C4-2B (cell line): ENCODE measurements at regions not wholly inside any gene's neighbourhood (a gene's known extent, or its start where the extent isn't known, plus 50 kb on each side); places are given as distances from the start of the nearest gene placed in this dataset.
"Not testable (repeated sequence)": the region's sequence is repeated elsewhere in the genome, so short reads cannot be mapped to it uniquely, and the experiment has no call there.

ENCODE experiments used
- H3K27ac ChIP-seq: fragments of 450-650 bp; 2 replicates; pipeline ENCODE4 v1.5.1; 2017
- ZFX ChIP-seq: fragments of 450-650 bp; IDR thresholded peaks from 2 replicates; pipeline ENCODE4 v1.6.1; 2017
- TF ChIP-seq, protein P1 (sequence below): fragments of 450-650 bp; conservative IDR thresholded peaks from 2 replicates; pipeline ENCODE4 v1.5.1; 2017; ENCODE audit warnings: mild to moderate bottlenecking

DNA sequence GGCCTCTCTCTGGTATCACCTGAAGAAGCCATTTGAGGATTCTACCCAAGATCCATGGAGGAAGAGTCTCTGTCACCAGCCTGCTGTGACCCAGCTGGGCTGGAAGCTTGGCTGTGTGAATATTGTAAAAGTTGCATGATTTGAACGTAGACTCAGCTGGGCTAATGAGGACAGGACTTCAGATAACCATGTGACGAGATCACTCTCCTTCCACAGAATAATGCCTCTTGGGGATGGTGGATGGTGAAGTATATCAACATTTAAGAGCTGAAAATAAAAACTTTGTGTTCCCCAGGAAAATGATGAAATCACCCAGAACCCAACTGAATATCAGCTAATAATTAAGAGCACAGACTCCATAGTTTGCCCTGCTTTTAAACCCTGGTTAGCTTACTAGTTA, 427.9 kb downstream of the CD83 start:
- TF ChIP-seq ZFX: no peak
- TF ChIP-seq, protein P1, sequence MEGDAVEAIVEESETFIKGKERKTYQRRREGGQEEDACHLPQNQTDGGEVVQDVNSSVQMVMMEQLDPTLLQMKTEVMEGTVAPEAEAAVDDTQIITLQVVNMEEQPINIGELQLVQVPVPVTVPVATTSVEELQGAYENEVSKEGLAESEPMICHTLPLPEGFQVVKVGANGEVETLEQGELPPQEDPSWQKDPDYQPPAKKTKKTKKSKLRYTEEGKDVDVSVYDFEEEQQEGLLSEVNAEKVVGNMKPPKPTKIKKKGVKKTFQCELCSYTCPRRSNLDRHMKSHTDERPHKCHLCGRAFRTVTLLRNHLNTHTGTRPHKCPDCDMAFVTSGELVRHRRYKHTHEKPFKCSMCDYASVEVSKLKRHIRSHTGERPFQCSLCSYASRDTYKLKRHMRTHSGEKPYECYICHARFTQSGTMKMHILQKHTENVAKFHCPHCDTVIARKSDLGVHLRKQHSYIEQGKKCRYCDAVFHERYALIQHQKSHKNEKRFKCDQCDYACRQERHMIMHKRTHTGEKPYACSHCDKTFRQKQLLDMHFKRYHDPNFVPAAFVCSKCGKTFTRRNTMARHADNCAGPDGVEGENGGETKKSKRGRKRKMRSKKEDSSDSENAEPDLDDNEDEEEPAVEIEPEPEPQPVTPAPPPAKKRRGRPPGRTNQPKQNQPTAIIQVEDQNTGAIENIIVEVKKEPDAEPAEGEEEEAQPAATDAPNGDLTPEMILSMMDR: no peak
- no peak overlapping the region for H3K27ac ChIP-seq

DNA sequence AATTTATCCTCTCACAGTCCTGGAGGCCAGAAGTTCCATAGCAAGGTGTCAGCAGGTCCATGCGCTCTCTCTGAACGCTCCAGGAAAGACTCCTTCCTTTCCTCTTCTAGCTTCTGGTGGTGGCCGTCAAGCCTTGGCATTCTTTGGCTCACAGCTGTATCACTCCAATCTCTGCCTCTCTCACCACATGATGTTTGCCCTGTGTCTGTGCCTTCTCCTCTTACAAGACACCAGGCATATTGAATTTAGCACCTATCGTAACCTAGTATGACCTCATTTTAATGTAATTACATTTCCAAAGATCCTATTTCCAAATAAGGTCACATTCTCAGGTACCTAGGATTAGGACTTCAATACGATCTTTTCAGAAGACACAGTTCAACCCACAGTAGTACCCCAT, 428.5 kb downstream of the CD83 start:
- H3K27ac ChIP-seq: no peak overlapping the region
- TF ChIP-seq ZFX: no peak
- TF ChIP-seq, protein P1: no peak

DNA sequence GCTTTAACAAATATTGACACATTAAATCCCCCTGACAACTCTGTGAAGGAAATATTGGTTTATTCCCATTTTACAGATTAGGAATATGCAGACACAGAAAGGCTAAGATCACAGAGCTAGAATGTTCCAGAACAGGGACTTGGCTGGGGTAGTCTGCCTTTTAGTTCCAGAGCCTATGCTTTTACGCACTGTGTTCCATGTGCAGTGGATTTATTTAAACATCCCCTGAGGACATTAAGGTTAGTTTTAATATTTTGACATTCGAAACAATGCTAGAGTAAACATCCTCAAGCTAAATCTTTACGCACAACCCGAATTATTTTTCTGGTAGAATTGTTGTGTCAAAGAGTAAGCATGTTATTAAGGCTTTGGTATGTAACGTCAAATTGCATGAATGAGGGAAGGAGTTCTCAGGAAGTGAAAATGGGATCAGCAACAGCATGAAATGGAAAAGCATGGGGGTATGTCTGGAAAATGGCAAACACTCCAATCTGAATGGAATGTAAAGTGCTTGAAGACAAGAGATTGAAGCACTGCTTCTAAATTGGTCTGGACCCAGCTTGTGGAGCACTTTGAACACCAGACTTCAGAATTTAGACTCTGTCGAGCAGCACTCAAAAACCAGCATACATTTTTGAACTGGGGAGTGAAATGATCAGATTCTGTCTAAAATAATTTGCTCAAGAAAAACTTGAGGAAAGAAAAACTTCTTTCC, 429.9 kb downstream of the CD83 start:
- TF ChIP-seq, protein P1: no peak
- no peak for TF ChIP-seq ZFX
- H3K27ac ChIP-seq: no peak overlapping the region

DNA sequence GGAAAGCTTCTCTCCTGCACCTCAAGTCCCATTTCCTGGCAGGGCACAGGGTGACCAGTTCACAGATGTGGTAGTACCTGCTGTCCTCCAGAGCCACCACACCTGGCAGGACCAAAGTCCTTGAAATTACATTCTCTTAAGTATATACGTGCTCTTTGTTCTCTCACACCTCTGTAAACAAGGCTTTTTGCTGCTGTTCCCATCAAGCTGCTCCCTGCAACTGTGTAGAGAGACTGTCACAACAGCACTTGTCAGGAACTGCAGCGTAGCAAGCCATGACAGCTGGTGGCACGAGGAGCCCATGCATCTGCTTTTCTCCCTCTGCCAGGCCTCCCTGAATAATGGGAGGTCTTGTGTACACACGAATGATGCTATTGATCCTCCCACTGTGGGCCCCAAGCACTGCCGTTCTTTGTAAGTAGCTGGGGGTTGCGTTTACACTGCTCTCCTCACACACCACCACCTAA, 431.8 kb downstream of the CD83 start:
- no peak overlapping the region for H3K27ac ChIP-seq
- no peak for TF ChIP-seq ZFX
- TF ChIP-seq, protein P1: no peak

DNA sequence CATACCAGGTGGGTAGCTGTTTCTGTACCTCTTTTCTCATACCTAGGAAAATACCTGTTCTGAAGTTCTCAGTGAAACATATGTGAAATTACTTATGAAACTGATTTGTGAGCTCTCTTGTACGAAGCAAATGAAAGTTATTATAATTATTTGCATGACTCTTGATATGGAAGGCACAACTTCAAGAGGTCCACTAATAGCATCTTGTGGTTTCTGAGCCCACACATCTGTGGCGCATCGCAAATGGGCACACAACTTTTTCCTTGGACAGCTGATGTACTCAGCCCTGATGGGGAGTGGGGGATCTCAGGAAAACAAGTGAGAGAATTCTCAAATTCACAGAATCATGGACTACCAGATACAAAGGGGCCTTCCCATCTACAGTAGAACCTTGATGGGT, 432.3 kb downstream of the CD83 start:
- TF ChIP-seq, protein P1: no peak
- TF ChIP-seq ZFX: no peak
- no peak overlapping the region for H3K27ac ChIP-seq

DNA sequence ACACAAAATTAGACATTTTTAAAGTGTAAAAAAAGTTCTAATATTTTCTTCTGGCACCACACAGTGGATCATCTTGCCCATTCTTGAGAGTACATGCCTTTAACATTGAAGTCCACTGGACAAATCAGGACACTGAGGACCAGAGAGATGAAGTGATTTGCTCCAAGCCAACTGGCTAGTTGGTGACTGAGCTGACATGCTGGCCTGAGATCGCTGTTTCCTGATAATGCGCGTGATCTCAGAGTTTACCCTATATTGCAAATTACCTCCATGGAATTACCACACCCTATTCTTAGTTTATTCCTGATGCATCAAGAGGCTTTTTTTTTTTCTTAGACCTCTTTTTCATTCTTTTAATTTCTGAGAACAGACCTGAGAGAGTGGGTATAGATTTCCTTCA, 432.8 kb downstream of the CD83 start:
- TF ChIP-seq, protein P1: no peak
- no peak for TF ChIP-seq ZFX
- no peak overlapping the region for H3K27ac ChIP-seq

DNA sequence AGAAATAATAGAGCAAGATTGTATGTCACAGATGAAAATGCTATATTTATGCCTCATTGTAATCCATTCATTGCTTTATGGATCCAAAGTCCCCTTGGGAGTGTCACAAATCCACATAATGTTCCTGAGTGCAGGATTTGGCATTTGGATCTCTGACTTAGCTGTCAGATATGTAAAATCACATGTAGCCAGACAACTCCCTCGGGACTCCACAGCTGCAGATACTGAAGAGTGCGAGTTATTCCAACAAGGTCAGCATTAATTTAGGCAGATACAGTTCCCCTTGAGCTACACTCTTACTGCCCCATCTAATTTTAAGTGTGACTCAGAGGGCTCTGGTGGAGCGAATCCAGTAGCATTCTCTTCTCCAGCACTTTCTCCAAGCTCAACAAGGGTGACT, 433.2 kb downstream of the CD83 start:
- TF ChIP-seq, protein P1: no peak
- no peak for TF ChIP-seq ZFX
- H3K27ac ChIP-seq: no peak overlapping the region

DNA sequence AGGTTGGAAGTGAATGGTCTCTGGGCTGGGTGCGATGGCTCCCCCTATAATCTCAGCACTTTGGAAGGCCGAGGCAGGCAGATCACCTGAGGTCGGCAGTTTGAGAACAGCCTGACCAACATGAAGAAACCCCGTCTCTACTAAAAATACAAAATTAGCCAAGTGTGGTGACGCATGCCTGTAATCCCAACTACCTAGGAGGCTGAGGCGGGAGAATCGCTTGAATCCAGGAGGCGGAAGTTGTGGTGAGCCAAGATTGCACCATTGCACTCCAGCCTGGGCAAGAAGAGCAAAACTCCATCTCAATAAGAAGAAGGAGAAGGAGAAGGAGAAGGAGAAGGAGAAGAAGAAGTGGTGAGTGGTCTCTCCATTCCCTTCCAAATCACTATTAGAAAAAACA, 434.0 kb downstream of the CD83 start:
- not testable (repeated sequence) for H3K27ac ChIP-seq
